ENCODE measurements at regions not wholly inside any gene's neighbourhood (a gene's known extent, or its start where the extent isn't known, plus 50 kb on each side); places are given as distances from the start of the nearest gene placed in this dataset.

GRCh38 chr1:99565606-99566289, 80.2 kb upstream of the PALMD start:
- H3K4me3 ChIP-seq, result no peak overlapping the region
- H3K9me3 ChIP-seq, result no peaks in the 10 kb centered on the region
- intact Hi-C loops (cut with DNase I; ENCODE audit: low total_unique reads), result no loop called here
- TF ChIP-seq CTCF (IDR thresholded peaks at IDR 0.05), result no peak
- no peak overlapping the region for H3K27ac ChIP-seq
- no peak for DNase-seq
- H3K27me3 ChIP-seq, result no peaks in the 10 kb centered on the region
- H3K4me1 ChIP-seq, result no peaks in the 10 kb centered on the region
- no peaks in the 10 kb centered on the region for H3K36me3 ChIP-seq

- Histone ChIP-seq H3K9me3 (no peaks in the 10 kb centered on the region), H3K4me1 (no peaks in the 10 kb centered on the region), H3K4me3 (no peak overlapping the region), H3K27ac (no peak overlapping the region), H3K27me3 (no peaks in the 10 kb centered on the region), H3K36me3 (no peaks in the 10 kb centered on the region)
- no peak for TF ChIP-seq CTCF (IDR thresholded peaks at IDR 0.05)
- intact Hi-C loops (cut with DNase I; ENCODE audit: low total_unique reads), result no loop called here
- no peak for DNase-seq
Observed at GRCh38 chr1:99566290-99567021, 79.5 kb upstream of the PALMD start.

- no peaks in the 10 kb centered on the region for H3K9me3 ChIP-seq
- H3K27me3 ChIP-seq, result no peaks in the 10 kb centered on the region
- intact Hi-C loops (cut with DNase I; ENCODE audit: low total_unique reads), result no loop called here
- DNase-seq, result no peak
- TF ChIP-seq CTCF (IDR thresholded peaks at IDR 0.05), result no peak
- no peak overlapping the region for H3K4me3 ChIP-seq
- no peak overlapping the region for H3K27ac ChIP-seq
- no peaks in the 10 kb centered on the region for H3K4me1 ChIP-seq
- H3K36me3 ChIP-seq, result no peaks in the 10 kb centered on the region
Observed at GRCh38 chr1:99570486-99571089, 75.3 kb upstream of the PALMD start.

- Histone ChIP-seq H3K4me3 (no peak overlapping the region), H3K27me3 (no peaks in the 10 kb centered on the region), H3K4me1 (no peaks in the 10 kb centered on the region), H3K9me3 (no peaks in the 10 kb centered on the region), H3K36me3 (no peaks in the 10 kb centered on the region), H3K27ac (no peak overlapping the region)
- no peak for DNase-seq
- no peak for TF ChIP-seq CTCF (IDR thresholded peaks at IDR 0.05)
- intact Hi-C loops (cut with DNase I; ENCODE audit: low total_unique reads), result no loop called here
Observed at GRCh38 chr1:99571092-99571734, 74.7 kb upstream of the PALMD start.

GRCh38 chr1:99573431-99574217, 72.3 kb upstream of the PALMD start:
- intact Hi-C loops (cut with DNase I; ENCODE audit: low total_unique reads), result no loop called here
- Histone ChIP-seq H3K4me3 (no peak overlapping the region), H3K27me3 (no peaks in the 10 kb centered on the region), H3K4me1 (no peaks in the 10 kb centered on the region), H3K9me3 (no peaks in the 10 kb centered on the region), H3K36me3 (no peaks in the 10 kb centered on the region), H3K27ac (no peak overlapping the region)
- TF ChIP-seq CTCF (IDR thresholded peaks at IDR 0.05), result no peak
- DNase-seq, result no peak

Measured in tibial artery (tissue), 4 donors.